GM19238 (cell line): ENCODE measurements at regions not wholly inside any gene's neighbourhood (a gene's known extent, or its start where the extent isn't known, plus 50 kb on each side); places are given as distances from the start of the nearest gene placed in this dataset.
"Not testable (repeated sequence)": the region's sequence is repeated elsewhere in the genome, so short reads cannot be mapped to it uniquely, and the experiment has no call there.

Experiments
- DNase-seq: peaks from one replicate; pipeline ENCODE4 v3.0.0; 2011; ENCODE audit warnings: low spot score; ENCODE audit not compliant: insufficient read length

- DNase-seq: no peak
These were observed 591.9 kb downstream of the EPM2A start for GRCh38 chr6:145143379-145143778.

- DNase-seq: no peak
These were observed 587.8 kb downstream of the EPM2A start for GRCh38 chr6:145147559-145147958.

DNA sequence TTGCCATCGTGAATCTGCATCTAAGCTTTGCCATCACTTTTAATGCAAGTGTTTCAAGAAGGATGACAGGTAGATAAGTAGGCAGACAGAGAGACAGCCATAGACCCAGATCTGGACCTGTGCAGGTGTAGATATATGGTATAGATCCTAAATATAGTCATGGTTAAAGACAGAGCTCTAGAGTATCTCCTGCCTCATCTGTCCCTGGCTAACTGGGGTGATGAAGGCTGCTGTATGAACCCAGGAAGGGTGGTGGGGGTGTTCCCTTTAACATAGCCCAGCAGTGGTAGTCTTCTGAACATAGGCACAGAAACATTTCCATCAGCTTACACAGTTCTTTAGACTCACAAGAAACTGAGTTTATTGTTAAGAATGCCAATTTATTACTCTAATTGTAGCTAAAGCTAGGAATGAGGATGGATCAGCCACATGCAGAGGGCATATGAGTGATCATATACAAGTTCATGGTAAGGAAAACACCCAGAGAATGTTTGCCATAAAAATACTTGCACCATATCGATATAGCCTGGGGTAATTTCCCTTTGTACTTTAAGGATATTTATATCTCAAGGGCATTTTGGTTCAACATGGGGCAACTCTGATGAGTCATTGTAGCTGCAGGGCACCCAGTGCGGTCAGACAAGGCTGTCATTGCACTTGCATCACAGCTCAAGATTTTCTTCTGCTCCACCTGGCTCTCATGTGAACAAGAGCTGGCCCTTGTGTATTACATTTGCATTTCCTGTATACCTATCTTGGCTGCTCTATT, 587.2 kb downstream of the EPM2A start:
- DNase-seq: no peak

- DNase-seq: no peak
These were observed 586.5 kb downstream of the EPM2A start for GRCh38 chr6:145148776-145149175.

- DNase-seq: no peak
These were observed 583.7 kb downstream of the EPM2A start for GRCh38 chr6:145151624-145152023.

DNA sequence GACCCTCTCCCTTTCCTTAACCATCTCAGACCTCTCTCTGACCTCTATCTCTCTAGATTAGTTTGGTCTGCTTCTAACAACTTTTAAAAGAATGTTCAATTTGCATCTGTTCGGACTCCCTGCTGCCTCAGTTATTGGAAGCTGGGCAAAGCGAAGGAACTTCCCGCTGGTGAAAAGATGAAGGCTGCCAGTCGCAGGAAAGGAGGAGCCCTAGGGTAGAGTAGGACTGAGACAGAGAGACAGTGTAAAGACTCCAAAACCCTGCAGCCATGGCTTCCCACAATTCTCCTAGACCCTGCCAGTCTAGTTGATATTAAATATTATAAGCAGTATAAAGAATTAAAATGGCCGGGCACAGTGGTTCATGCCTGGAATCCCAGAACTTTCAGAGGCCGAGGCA, 581.8 kb downstream of the EPM2A start:
- DNase-seq: no peak

GRCh38 chr6:145155411-145155810, 579.9 kb downstream of the EPM2A start:
- DNase-seq: no peak

GRCh38 chr6:145155873-145156782, 579.2 kb downstream of the EPM2A start:
- no peak for DNase-seq

- DNase-seq: not testable (repeated sequence)
These were observed 576.7 kb downstream of the EPM2A start for GRCh38 chr6:145158636-145159035.

DNA sequence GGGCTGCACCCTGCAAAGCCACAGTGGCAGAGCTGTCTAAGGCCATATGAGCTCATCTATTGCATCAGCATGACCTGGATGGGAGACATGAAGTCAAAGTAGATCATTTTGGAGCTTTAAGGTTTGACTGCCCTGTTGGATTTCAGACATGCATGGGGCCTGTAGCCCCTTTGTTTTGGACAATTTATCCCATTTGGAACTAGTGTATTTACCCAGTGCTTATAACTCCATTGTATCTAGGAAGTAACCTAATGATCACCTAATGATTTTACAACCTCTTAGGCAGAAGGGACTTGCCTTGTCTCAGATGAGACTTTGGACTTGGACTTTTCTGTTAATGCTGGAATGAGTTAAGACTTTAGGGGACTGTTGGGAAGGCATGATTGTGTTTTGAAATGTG, 575.4 kb downstream of the EPM2A start:
- DNase-seq: no peak

DNA sequence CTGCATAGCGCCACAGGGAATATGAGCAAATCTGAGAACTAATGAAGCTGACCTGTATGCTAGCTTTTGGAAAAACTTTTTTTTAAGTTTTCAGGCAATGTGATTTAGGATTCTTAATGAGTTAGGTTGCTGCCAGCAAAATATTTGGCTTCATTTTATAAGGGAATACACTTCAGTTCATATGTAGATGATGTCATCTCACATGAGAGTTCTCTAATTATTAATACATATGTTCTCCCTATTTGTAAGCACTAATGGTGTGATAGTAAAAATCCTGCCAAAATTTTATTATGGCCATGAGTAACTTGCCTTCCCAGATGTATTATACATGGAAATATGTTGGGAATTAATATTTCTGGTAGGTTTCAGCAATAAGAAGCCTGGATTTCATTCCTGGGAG, 573.8 kb downstream of the EPM2A start:
- DNase-seq: no peak

DNA sequence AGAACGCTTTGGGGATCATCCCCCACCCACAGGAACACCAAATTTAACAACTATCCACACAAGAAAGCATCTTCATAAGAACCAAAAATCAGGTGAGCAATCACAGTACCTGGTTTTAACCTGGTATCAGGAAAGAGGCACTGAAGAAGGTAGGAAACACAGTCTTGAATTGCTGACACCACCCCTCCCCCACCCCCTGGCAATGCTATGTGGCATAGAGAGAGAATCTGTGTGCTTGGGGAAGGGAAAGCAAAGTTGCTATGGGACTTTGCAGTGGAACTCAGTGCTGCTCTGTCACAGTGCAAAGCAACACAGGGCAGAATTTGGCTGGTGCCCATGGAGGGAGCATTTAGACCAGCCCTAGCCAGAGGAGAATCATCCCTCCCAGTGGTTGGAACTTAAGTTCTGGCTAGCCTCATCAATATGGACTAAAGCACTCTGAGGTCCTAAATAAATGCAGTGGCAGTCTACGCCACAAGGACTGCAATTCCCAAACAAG, 565.5 kb downstream of the EPM2A start:
- no peak for DNase-seq

DNA sequence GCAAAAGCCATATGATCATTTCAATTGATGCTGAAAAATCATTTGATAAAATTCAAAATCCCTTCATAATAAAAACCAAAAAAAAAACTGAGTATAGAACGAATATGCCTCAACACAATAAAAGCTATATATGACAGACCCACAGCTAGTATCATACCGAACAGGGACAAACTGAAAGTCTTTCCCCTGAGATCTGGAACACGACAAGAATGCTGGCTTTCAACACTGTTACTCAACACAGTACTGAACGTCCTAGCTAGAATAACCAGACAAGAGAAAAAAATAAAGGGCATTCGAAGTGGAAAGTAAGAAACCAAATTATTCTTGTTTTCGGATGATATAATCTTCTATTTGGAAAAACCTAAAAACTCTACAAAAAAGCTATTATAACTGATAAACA, 559.9 kb downstream of the EPM2A start:
- DNase-seq: no peak

DNA sequence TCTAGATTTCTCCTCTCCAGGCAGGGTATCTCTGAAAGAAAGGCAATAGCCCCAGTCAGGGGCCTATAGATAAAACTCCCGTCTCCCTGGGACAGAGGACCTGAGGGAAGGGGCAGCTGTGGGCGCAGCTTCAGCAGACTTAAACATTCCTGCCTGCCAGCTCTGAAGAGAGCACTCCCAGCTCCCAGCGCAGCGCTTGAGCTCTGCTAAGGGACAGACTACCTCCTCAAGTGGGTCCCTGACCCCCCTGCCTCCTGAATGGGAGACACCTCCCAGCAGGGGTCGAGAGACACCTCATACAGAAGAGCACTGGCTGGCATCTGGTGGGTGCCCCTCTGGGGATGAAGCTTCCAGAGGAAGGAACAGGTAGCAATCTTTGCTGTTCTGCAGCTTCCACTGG, 556.9 kb downstream of the EPM2A start:
- no peak for DNase-seq

DNA sequence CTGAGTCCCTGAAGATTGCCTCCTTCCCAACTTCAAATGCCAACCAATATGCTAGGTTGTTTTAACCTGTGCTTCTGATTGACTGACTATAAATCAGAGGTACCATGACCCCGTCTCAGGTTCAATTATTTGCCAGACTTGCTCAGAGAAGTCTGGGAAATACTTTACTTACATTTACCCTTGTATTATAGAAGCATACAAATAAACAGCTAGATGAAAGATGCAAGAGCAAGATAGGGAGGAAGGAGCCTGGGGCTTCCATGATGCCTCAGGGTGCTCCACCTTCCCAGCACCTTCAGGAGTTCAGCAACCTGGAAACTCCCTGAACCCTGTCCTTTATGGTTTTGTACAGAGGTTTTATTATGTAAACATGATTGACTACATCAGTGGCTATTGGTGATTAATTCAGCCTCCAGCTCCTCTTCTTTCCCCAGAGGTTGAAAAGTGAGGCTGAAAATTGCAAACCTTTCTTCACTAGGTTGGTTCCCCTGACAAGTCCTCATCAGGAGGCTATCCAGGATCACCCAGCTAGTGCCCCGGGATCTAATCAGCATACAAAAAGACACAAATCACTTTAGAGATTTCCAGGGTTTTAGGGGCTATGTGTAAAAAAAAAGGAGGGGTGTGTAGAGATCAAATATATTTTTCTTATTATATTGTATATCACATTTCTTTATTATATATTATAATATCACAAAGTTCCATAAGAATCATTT, 547.7 kb downstream of the EPM2A start:
- no peak for DNase-seq

DNA sequence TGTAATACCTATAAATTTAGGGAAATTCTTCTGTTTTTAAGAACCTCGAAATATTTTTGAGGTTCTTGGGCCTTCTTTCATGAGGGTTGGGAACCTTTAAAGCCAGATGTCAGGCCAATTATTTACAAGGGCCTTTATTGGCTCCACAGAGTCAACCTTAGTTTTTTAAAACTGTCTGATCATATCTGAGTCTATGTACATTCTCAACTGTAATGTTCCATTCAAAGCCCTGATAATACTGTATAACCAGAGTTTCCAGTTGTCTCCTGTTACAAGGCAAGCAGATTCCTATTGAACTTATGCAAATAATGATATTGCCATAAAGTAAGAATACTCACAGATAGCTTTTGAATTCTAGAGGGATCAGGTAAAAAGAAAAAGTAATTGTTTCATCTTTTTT, 545.5 kb downstream of the EPM2A start:
- no peak for DNase-seq

GRCh38 chr6:145194389-145194788, 540.9 kb downstream of the EPM2A start:
- DNase-seq: no peak

- no peak for DNase-seq
These were observed 535.4 kb downstream of the EPM2A start for GRCh38 chr6:145199961-145200360.

GRCh38 chr6:145204301-145204700, 531.0 kb downstream of the EPM2A start:
- DNase-seq: no peak

DNA sequence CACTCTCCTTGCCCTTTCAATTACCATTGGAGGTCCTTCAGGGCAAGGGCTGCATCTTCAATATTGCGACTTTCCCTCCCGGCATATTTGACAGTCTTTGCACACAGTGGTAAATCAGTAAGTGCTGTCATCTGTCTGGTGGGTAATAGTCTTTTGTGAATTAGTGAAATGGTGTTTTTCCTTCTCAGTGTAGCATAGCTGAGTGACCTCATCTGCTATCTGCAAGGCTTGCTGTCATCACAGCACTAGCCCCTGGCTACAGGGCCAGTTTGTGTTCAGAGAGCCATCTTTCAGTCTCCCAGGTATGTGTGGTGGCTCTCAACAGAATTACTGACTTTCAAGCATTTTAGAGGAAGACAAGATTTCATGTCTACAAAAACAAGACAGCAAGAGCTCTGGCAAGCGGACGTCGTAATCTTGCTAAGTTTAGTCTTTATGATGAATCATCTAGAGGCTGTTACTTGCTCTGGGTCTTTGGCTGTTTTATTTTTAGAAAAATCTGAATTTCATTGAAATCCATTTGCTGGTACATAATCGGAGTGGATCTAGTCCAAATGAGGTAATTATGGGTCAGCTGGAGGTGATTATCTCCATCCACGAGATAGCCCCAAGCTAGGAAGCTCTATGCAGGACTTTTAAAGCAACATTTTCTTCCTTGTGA, 528.9 kb downstream of the EPM2A start:
- no peak for DNase-seq

- DNase-seq: no peak
These were observed 526.8 kb downstream of the EPM2A start for GRCh38 chr6:145208474-145208873.
